ENCODE measurements at regions not wholly inside any gene's neighbourhood (a gene's known extent, or its start where the extent isn't known, plus 50 kb on each side); places are given as distances from the start of the nearest gene placed in this dataset.

GRCh38 chr9:515665-516064 lies 301.0 kb downstream of the DOCK8 start:
- no peak overlapping the region for H3K27ac ChIP-seq (ENCODE audit: low read length)
- H3K9me3 ChIP-seq (ENCODE audit: insufficient read depth, low read depth, low read length) = no peaks in the 10 kb centered on the region
- no peak overlapping the region for H3K4me3 ChIP-seq (ENCODE audit: low read length)
- H3K27me3 ChIP-seq (ENCODE audit: insufficient read depth, low read length) = no peaks in the 10 kb centered on the region
- no peak overlapping the region for H3K9ac ChIP-seq (ENCODE audit: low read depth, low read length)
- no peaks in the 10 kb centered on the region for H3K4me1 ChIP-seq (ENCODE audit: insufficient read depth, low read length)
- no peaks in the 10 kb centered on the region for H3K36me3 ChIP-seq (ENCODE audit: insufficient read depth, low read depth, low read length)

- Histone ChIP-seq H3K27me3 (ENCODE audit: insufficient read depth, low read length) (no peaks in the 10 kb centered on the region), H3K9me3 (ENCODE audit: insufficient read depth, low read depth, low read length) (no peaks in the 10 kb centered on the region), H3K4me1 (ENCODE audit: insufficient read depth, low read length) (no peaks in the 10 kb centered on the region), H3K4me3 (ENCODE audit: low read length) (no peak overlapping the region), H3K36me3 (ENCODE audit: insufficient read depth, low read depth, low read length) (no peaks in the 10 kb centered on the region), H3K27ac (ENCODE audit: low read length) (no peak overlapping the region), H3K9ac (ENCODE audit: low read depth, low read length) (no peak overlapping the region)
These were observed 303.3 kb downstream of the DOCK8 start for GRCh38 chr9:517993-518392.

GRCh38 chr9:518540-518939 lies 303.9 kb downstream of the DOCK8 start:
- H3K4me1 ChIP-seq (ENCODE audit: insufficient read depth, low read length) = no peaks in the 10 kb centered on the region
- no peaks in the 10 kb centered on the region for H3K36me3 ChIP-seq (ENCODE audit: insufficient read depth, low read depth, low read length)
- H3K9me3 ChIP-seq (ENCODE audit: insufficient read depth, low read depth, low read length) = no peaks in the 10 kb centered on the region
- H3K27ac ChIP-seq (ENCODE audit: low read length) = no peak overlapping the region
- no peaks in the 10 kb centered on the region for H3K27me3 ChIP-seq (ENCODE audit: insufficient read depth, low read length)
- H3K9ac ChIP-seq (ENCODE audit: low read depth, low read length) = no peak overlapping the region
- H3K4me3 ChIP-seq (ENCODE audit: low read length) = no peak overlapping the region

- Histone ChIP-seq H3K4me1 (ENCODE audit: insufficient read depth, low read length) (no peaks in the 10 kb centered on the region), H3K9ac (ENCODE audit: low read depth, low read length) (no peak overlapping the region), H3K27me3 (ENCODE audit: insufficient read depth, low read length) (no peaks in the 10 kb centered on the region)
These were observed 304.9 kb downstream of the DOCK8 start for GRCh38 chr9:519579-519978.

GRCh38 chr9:520302-520701 lies 305.6 kb downstream of the DOCK8 start:
- no peaks in the 10 kb centered on the region for H3K4me1 ChIP-seq (ENCODE audit: insufficient read depth, low read length)

More at GRCh38 chr9:519579-519978, 304.9 kb downstream of the DOCK8 start:
- H3K4me3 ChIP-seq (ENCODE audit: low read length) = no peak overlapping the region
- no peaks in the 10 kb centered on the region for H3K9me3 ChIP-seq (ENCODE audit: insufficient read depth, low read depth, low read length)
- H3K27ac ChIP-seq (ENCODE audit: low read length) = no peak overlapping the region
- H3K36me3 ChIP-seq (ENCODE audit: insufficient read depth, low read depth, low read length) = no peaks in the 10 kb centered on the region

GRCh38 chr9:522190-522589 lies 307.5 kb downstream of the DOCK8 start:
- H3K4me1 ChIP-seq (ENCODE audit: insufficient read depth, low read length) = no peaks in the 10 kb centered on the region
- H3K4me3 ChIP-seq (ENCODE audit: low read length) = no peak overlapping the region
- H3K27ac ChIP-seq (ENCODE audit: low read length) = no peak overlapping the region
- H3K9ac ChIP-seq (ENCODE audit: low read depth, low read length) = no peak overlapping the region
- no peaks in the 10 kb centered on the region for H3K9me3 ChIP-seq (ENCODE audit: insufficient read depth, low read depth, low read length)
- no peaks in the 10 kb centered on the region for H3K27me3 ChIP-seq (ENCODE audit: insufficient read depth, low read length)
- H3K36me3 ChIP-seq (ENCODE audit: insufficient read depth, low read depth, low read length) = no peaks in the 10 kb centered on the region

More at GRCh38 chr9:520302-520701, 305.6 kb downstream of the DOCK8 start:
- no peak overlapping the region for H3K27ac ChIP-seq (ENCODE audit: low read length)
- no peaks in the 10 kb centered on the region for H3K36me3 ChIP-seq (ENCODE audit: insufficient read depth, low read depth, low read length)
- no peak overlapping the region for H3K4me3 ChIP-seq (ENCODE audit: low read length)
- no peaks in the 10 kb centered on the region for H3K27me3 ChIP-seq (ENCODE audit: insufficient read depth, low read length)
- H3K9me3 ChIP-seq (ENCODE audit: insufficient read depth, low read depth, low read length) = no peaks in the 10 kb centered on the region
- H3K9ac ChIP-seq (ENCODE audit: low read depth, low read length) = no peak overlapping the region

GRCh38 chr9:522658-523057 lies 308.0 kb downstream of the DOCK8 start:
- Histone ChIP-seq H3K9me3 (ENCODE audit: insufficient read depth, low read depth, low read length) (no peaks in the 10 kb centered on the region), H3K27me3 (ENCODE audit: insufficient read depth, low read length) (no peaks in the 10 kb centered on the region), H3K27ac (ENCODE audit: low read length) (no peak overlapping the region), H3K4me3 (ENCODE audit: low read length) (no peak overlapping the region), H3K4me1 (ENCODE audit: insufficient read depth, low read length) (no peaks in the 10 kb centered on the region), H3K9ac (ENCODE audit: low read depth, low read length) (no peak overlapping the region), H3K36me3 (ENCODE audit: insufficient read depth, low read depth, low read length) (no peaks in the 10 kb centered on the region)

GRCh38 chr9:523444-523843 lies 308.8 kb downstream of the DOCK8 start:
- Histone ChIP-seq H3K27me3 (ENCODE audit: insufficient read depth, low read length) (no peaks in the 10 kb centered on the region), H3K4me3 (ENCODE audit: low read length) (no peak overlapping the region), H3K27ac (ENCODE audit: low read length) (no peak overlapping the region), H3K36me3 (ENCODE audit: insufficient read depth, low read depth, low read length) (no peaks in the 10 kb centered on the region), H3K4me1 (ENCODE audit: insufficient read depth, low read length) (no peaks in the 10 kb centered on the region), H3K9ac (ENCODE audit: low read depth, low read length) (no peak overlapping the region), H3K9me3 (ENCODE audit: insufficient read depth, low read depth, low read length) (no peaks in the 10 kb centered on the region)

GRCh38 chr9:524008-524407 lies 309.3 kb downstream of the DOCK8 start:
- Histone ChIP-seq H3K27me3 (ENCODE audit: insufficient read depth, low read length) (no peaks in the 10 kb centered on the region), H3K4me3 (ENCODE audit: low read length) (no peak overlapping the region), H3K9ac (ENCODE audit: low read depth, low read length) (no peak overlapping the region), H3K36me3 (ENCODE audit: insufficient read depth, low read depth, low read length) (no peaks in the 10 kb centered on the region), H3K9me3 (ENCODE audit: insufficient read depth, low read depth, low read length) (no peaks in the 10 kb centered on the region), H3K4me1 (ENCODE audit: insufficient read depth, low read length) (no peaks in the 10 kb centered on the region), H3K27ac (ENCODE audit: low read length) (no peak overlapping the region)

- no peaks in the 10 kb centered on the region for H3K4me1 ChIP-seq (ENCODE audit: insufficient read depth, low read length)
- no peaks in the 10 kb centered on the region for H3K36me3 ChIP-seq (ENCODE audit: insufficient read depth, low read depth, low read length)
- no peak overlapping the region for H3K4me3 ChIP-seq (ENCODE audit: low read length)
- no peaks in the 10 kb centered on the region for H3K9me3 ChIP-seq (ENCODE audit: insufficient read depth, low read depth, low read length)
- H3K27ac ChIP-seq (ENCODE audit: low read length) = no peak overlapping the region
- H3K9ac ChIP-seq (ENCODE audit: low read depth, low read length) = no peak overlapping the region
- H3K27me3 ChIP-seq (ENCODE audit: insufficient read depth, low read length) = no peaks in the 10 kb centered on the region
These were observed 312.4 kb downstream of the DOCK8 start for GRCh38 chr9:526904-527591.

GRCh38 chr9:529731-530130 lies 311.8 kb upstream of the DMRT1 start:
- no peak overlapping the region for H3K4me3 ChIP-seq (ENCODE audit: low read length)
- H3K27ac ChIP-seq (ENCODE audit: low read length) = no peak overlapping the region
- no peaks in the 10 kb centered on the region for H3K36me3 ChIP-seq (ENCODE audit: insufficient read depth, low read depth, low read length)
- no peak overlapping the region for H3K9ac ChIP-seq (ENCODE audit: low read depth, low read length)
- H3K9me3 ChIP-seq (ENCODE audit: insufficient read depth, low read depth, low read length) = no peaks in the 10 kb centered on the region
- peaks cover 13% of the 10 kb centered on the region for H3K4me1 ChIP-seq (ENCODE audit: insufficient read depth, low read length)
- H3K27me3 ChIP-seq (ENCODE audit: insufficient read depth, low read length) = no peaks in the 10 kb centered on the region

GRCh38 chr9:530681-531080 lies 310.8 kb upstream of the DMRT1 start:
- Histone ChIP-seq H3K4me3 (ENCODE audit: low read length) (no peak overlapping the region), H3K36me3 (ENCODE audit: insufficient read depth, low read depth, low read length) (no peaks in the 10 kb centered on the region), H3K27me3 (ENCODE audit: insufficient read depth, low read length) (no peaks in the 10 kb centered on the region), H3K27ac (ENCODE audit: low read length) (no peak overlapping the region), H3K9me3 (ENCODE audit: insufficient read depth, low read depth, low read length) (no peaks in the 10 kb centered on the region), H3K9ac (ENCODE audit: low read depth, low read length) (no peak overlapping the region), H3K4me1 (ENCODE audit: insufficient read depth, low read length) (peaks cover 21% of the 10 kb centered on the region)
